ENCODE measurements at regions not wholly inside any gene's neighbourhood (a gene's known extent, or its start where the extent isn't known, plus 50 kb on each side); places are given as distances from the start of the nearest gene placed in this dataset.

DNA sequence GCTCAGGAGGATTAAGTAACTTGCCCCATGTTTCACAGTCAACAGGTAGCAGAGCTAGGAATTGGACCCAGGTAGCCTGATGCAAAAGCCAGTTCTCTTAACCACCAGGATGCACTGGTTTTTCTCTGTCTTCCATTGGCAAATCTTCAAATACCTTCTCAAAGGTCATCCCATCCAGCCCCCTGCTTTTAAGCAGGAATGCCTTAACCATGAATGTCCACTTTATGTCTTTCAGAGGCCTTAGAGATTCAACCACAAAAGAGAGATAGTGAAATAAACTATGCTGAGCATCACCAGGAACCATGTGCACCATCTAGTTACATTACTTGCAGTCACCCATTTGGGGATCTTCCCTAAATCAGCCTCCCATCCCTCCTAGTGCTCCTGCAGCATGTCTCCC is 94.3 kb downstream of the C17orf67 start:
- DNase-seq (ENCODE audit: low spot score) (no peak), ATAC-seq (ENCODE audit: low FRiP score) (no peak)
- TF ChIP-seq, protein P1, sequence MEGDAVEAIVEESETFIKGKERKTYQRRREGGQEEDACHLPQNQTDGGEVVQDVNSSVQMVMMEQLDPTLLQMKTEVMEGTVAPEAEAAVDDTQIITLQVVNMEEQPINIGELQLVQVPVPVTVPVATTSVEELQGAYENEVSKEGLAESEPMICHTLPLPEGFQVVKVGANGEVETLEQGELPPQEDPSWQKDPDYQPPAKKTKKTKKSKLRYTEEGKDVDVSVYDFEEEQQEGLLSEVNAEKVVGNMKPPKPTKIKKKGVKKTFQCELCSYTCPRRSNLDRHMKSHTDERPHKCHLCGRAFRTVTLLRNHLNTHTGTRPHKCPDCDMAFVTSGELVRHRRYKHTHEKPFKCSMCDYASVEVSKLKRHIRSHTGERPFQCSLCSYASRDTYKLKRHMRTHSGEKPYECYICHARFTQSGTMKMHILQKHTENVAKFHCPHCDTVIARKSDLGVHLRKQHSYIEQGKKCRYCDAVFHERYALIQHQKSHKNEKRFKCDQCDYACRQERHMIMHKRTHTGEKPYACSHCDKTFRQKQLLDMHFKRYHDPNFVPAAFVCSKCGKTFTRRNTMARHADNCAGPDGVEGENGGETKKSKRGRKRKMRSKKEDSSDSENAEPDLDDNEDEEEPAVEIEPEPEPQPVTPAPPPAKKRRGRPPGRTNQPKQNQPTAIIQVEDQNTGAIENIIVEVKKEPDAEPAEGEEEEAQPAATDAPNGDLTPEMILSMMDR (IDR thresholded peaks at IDR 0.05): no peak

DNA sequence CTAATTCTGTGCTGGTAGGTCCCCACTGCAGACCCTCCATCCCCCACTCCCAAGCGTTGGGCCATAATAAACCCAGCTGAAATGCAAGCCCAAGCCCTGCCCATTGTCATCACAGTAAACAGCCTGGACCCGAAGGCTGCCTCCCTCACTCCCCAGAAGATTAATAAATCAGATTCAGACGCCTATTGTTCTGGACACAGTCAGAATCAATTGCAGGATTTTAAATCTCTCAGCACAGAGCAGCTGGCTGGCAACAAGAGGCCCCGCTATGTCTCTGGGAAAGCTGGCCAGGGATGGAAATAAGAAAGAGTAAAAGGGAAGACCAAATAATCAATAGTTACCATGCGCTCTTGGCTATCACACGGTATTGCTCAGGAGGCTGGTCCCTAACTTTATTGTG is 93.9 kb downstream of the C17orf67 start:
- ATAC-seq (ENCODE audit: low FRiP score) (no peak), DNase-seq (ENCODE audit: low spot score) (no peak)
- TF ChIP-seq, protein P1 (IDR thresholded peaks at IDR 0.05): no peak

DNA sequence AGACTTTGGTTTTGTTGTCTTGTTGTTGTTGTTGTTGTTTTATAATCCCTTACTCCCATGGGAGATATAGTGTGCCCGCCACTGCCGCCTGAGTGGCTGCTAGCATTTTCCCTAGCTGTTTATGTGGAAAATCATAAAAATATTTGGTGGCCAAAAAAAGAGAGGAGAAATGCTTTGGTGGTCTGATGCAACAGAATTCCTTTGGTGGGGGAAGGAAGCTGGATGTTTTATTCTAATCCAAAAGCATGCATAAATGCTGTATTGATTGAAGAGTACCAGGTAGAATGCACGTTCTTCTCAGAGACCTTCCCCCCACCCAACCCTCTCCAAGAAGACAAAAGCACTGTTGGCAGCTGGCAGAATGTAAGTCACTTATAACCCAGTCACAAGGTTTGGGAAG is 93.2 kb downstream of the C17orf67 start:
- ATAC-seq (ENCODE audit: low FRiP score): no peak
- TF ChIP-seq, protein P1 (IDR thresholded peaks at IDR 0.05): no peak
- DNase-seq (ENCODE audit: low spot score): no peak
